Endothelial cell of hepatic sinusoid (primary cell): ENCODE measurements at regions not wholly inside any gene's neighbourhood (a gene's known extent, or its start where the extent isn't known, plus 50 kb on each side); places are given as distances from the start of the nearest gene placed in this dataset.

Source experiments
- in situ Hi-C: cut with HindIII; loops from 2 replicates; pipeline ENCODE4 v1.10.0; 2017; ENCODE audit warnings: low sequenced_read_pairs

- in situ Hi-C loops, result no loop called here
Measured at GRCh38 chr20:50257860-50258259, 67.2 kb downstream of the CEBPB start.

GRCh38 chr20:50258790-50259483 is 68.3 kb downstream of the CEBPB start:
- in situ Hi-C loops, result no loop called here

- in situ Hi-C loops, result no loop called here
Measured at GRCh38 chr20:50259705-50260478, 69.3 kb downstream of the CEBPB start.

GRCh38 chr20:50260479-50261221 is 70.0 kb downstream of the CEBPB start:
- in situ Hi-C loops, result no loop called here

GRCh38 chr20:50261471-50262212 is 71.0 kb downstream of the CEBPB start:
- in situ Hi-C loops, result no loop called here

- in situ Hi-C loops, result no loop called here
Measured at GRCh38 chr20:50263831-50264230, 73.2 kb downstream of the CEBPB start.

- in situ Hi-C loops, result no loop called here
Measured at GRCh38 chr20:50264534-50265145, 74.0 kb downstream of the CEBPB start.

- in situ Hi-C loops, result no loop called here
Measured at GRCh38 chr20:50265245-50265946, 74.8 kb downstream of the CEBPB start.

GRCh38 chr20:50266293-50267040 is 75.8 kb downstream of the CEBPB start:
- in situ Hi-C loops, result no loop called here

- in situ Hi-C loops, result no loop called here
Measured at GRCh38 chr20:50267041-50267865, 76.6 kb downstream of the CEBPB start.

- in situ Hi-C loops, result no loop called here
Measured at GRCh38 chr20:50267866-50268219, 77.2 kb downstream of the CEBPB start.

GRCh38 chr20:50269091-50270033 is 78.7 kb downstream of the CEBPB start:
- in situ Hi-C loops, result no loop called here

- in situ Hi-C loops, result no loop called here
Measured at GRCh38 chr20:50270034-50270395, 79.4 kb downstream of the CEBPB start.

GRCh38 chr20:50270569-50270968 is 79.9 kb downstream of the CEBPB start:
- in situ Hi-C loops, result no loop called here

GRCh38 chr20:50271176-50271575 is 80.5 kb downstream of the CEBPB start:
- in situ Hi-C loops, result no loop called here

- in situ Hi-C loops, result no loop called here
Measured at GRCh38 chr20:50271612-50272011, 81.0 kb downstream of the CEBPB start.

GRCh38 chr20:50272030-50272723 is 81.5 kb downstream of the CEBPB start:
- in situ Hi-C loops, result no loop called here
